ENCODE measurements at regions not wholly inside any gene's neighbourhood (a gene's known extent, or its start where the extent isn't known, plus 50 kb on each side); places are given as distances from the start of the nearest gene placed in this dataset.

- no peak for DNase-seq
Observed at GRCh38 chr3:23665741-23666140, 140.0 kb upstream of the UBE2E1 start.

- DNase-seq: no peak
Observed at GRCh38 chr3:23666818-23667217, 138.9 kb upstream of the UBE2E1 start.

- DNase-seq: no peak
Observed at GRCh38 chr3:23667536-23668429, 138.0 kb upstream of the UBE2E1 start.

GRCh38 chr3:23668430-23668904 lies 137.3 kb upstream of the UBE2E1 start:
- DNase-seq: no peak

- peak in 1 of 2 experiments; percentile 7 for DNase-seq
Observed at GRCh38 chr3:23669541-23670255, 136.1 kb upstream of the UBE2E1 start.

- no peak for DNase-seq
Observed at GRCh38 chr3:23671851-23672589, 133.7 kb upstream of the UBE2E1 start.

GRCh38 chr3:23672628-23673027 lies 133.1 kb upstream of the UBE2E1 start:
- DNase-seq: no peak

GRCh38 chr3:23675010-23675409 lies 130.7 kb upstream of the UBE2E1 start:
- DNase-seq: no peak

- no peak for DNase-seq
Observed at GRCh38 chr3:23676093-23676492, 129.7 kb upstream of the UBE2E1 start.

- no peak for DNase-seq
Observed at GRCh38 chr3:23682646-23683045, 123.1 kb upstream of the UBE2E1 start.

- peak in 1 of 2 experiments; percentile 13 for DNase-seq
Observed at GRCh38 chr3:23685541-23686258, 120.1 kb upstream of the UBE2E1 start.

GRCh38 chr3:23686519-23686918 lies 119.2 kb upstream of the UBE2E1 start:
- no peak for DNase-seq

GRCh38 chr3:23691357-23691895 lies 114.3 kb upstream of the UBE2E1 start:
- no peak for DNase-seq

GRCh38 chr3:23696842-23697241 lies 108.9 kb upstream of the UBE2E1 start:
- peak in 1 of 2 experiments; percentile 34 for DNase-seq

GRCh38 chr3:23697416-23697815 lies 108.3 kb upstream of the UBE2E1 start:
- peak in 1 of 2 experiments; percentile 25 for DNase-seq

- DNase-seq: no peak
Observed at GRCh38 chr3:23698652-23699313, 107.0 kb upstream of the UBE2E1 start.

- no peak for DNase-seq
Observed at GRCh38 chr3:23700616-23701015, 105.1 kb upstream of the UBE2E1 start.

GRCh38 chr3:23701716-23702597 lies 103.8 kb upstream of the UBE2E1 start:
- DNase-seq: peak in 1 of 2 experiments; percentile 17

- no peak for DNase-seq
Observed at GRCh38 chr3:23704298-23704697, 101.5 kb upstream of the UBE2E1 start.

GRCh38 chr3:23706111-23706510 lies 99.6 kb upstream of the UBE2E1 start:
- no peak for DNase-seq

- no peak for DNase-seq
Observed at GRCh38 chr3:23709987-23710386, 95.8 kb upstream of the UBE2E1 start.
